ENCODE measurements at regions not wholly inside any gene's neighbourhood (a gene's known extent, or its start where the extent isn't known, plus 50 kb on each side); places are given as distances from the start of the nearest gene placed in this dataset.

DNA sequence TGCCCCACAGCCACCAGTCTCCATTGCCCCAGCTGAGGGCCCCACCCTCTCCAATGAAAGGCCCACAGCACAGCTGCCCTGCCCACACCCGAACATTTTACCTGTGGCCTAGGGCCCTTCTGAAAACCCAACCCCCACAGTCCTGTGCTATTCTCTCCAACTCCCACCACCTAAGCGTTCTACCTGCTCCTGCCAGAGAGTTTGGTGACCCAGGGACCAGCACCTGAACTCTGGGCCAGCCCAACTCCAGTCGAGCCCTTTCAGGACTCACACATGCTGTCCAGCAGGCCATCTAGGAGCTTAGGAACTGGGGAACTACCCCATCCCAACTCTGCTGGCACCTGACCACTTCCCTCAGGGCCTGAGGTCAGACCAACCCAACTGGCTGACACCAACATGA, 562.3 kb downstream of the DNAH5 start:
- no peak for TF ChIP-seq CTCF (IDR thresholded peaks at IDR 0.05; ENCODE audit: control extremely low read depth in 1 of 3, insufficient read depth in 1 of 3, low read depth in 1 of 3, low read length in 3 of 3)
- no peak for TF ChIP-seq POLR2AphosphoS5 (IDR thresholded peaks at IDR 0.05; ENCODE audit: low read depth, low read length)
- TF ChIP-seq CEBPB (IDR thresholded peaks at IDR 0.05; ENCODE audit: low read depth, low read length), result no peak
- no peak for TF ChIP-seq EP300 (IDR thresholded peaks at IDR 0.05; ENCODE audit: borderline replicate concordance in 1 of 2, low read depth in 2 of 2, low read length in 2 of 2)
- TF ChIP-seq GABPA (IDR thresholded peaks at IDR 0.05; ENCODE audit: borderline replicate concordance, insufficient read depth, low read length), result no peak
- no peak for TF ChIP-seq POLR2A (IDR thresholded peaks at IDR 0.05; ENCODE audit: control extremely low read depth in 1 of 2, low read depth in 2 of 2, low read length in 2 of 2)
- no peak for TF ChIP-seq BRCA1 (IDR thresholded peaks at IDR 0.05; ENCODE audit: low read depth, low read length)
- no peak for TF ChIP-seq JUN (IDR thresholded peaks at IDR 0.05; ENCODE audit: low read depth, low read length)
- TF ChIP-seq CBX5 (IDR thresholded peaks at IDR 0.05; ENCODE audit: low read depth, low read length), result no peak
- no peak for TF ChIP-seq RFX5 (IDR thresholded peaks at IDR 0.05; ENCODE audit: borderline replicate concordance, low read depth, low read length)
- no peak for TF ChIP-seq ZNF274 (IDR thresholded peaks at IDR 0.05; ENCODE audit: borderline replicate concordance, extremely low read depth, low read length)
- TF ChIP-seq SIN3A (conservative IDR thresholded peaks at IDR 0.05 in 1 of 2, IDR thresholded peaks at IDR 0.05 in 1 of 2; ENCODE audit: low read depth in 1 of 2, low read length in 2 of 2), result no peak
- TF ChIP-seq JUND (IDR thresholded peaks at IDR 0.05; ENCODE audit: low read length), result no peak
- no peak for TF ChIP-seq USF2 (IDR thresholded peaks at IDR 0.05; ENCODE audit: low read length)

Data from H1 (cell line).